ENCODE measurements at regions not wholly inside any gene's neighbourhood (a gene's known extent, or its start where the extent isn't known, plus 50 kb on each side); places are given as distances from the start of the nearest gene placed in this dataset.

GRCh38 chr7:115526278-115526677 is 504.3 kb downstream of the TFEC start:
- TF ChIP-seq, protein P1, sequence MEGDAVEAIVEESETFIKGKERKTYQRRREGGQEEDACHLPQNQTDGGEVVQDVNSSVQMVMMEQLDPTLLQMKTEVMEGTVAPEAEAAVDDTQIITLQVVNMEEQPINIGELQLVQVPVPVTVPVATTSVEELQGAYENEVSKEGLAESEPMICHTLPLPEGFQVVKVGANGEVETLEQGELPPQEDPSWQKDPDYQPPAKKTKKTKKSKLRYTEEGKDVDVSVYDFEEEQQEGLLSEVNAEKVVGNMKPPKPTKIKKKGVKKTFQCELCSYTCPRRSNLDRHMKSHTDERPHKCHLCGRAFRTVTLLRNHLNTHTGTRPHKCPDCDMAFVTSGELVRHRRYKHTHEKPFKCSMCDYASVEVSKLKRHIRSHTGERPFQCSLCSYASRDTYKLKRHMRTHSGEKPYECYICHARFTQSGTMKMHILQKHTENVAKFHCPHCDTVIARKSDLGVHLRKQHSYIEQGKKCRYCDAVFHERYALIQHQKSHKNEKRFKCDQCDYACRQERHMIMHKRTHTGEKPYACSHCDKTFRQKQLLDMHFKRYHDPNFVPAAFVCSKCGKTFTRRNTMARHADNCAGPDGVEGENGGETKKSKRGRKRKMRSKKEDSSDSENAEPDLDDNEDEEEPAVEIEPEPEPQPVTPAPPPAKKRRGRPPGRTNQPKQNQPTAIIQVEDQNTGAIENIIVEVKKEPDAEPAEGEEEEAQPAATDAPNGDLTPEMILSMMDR (IDR thresholded peaks at IDR 0.05; ENCODE audit: low read length), result no peak
- TF ChIP-seq EZH2phosphoT487 (IDR thresholded peaks at IDR 0.05; ENCODE audit: low read length) (no peak), EZH2 (optimal IDR thresholded peaks at IDR 0.05; ENCODE audit: low read depth, low read length) (no peak)
